Urinary bladder (tissue), 3 donors: ENCODE measurements at regions not wholly inside any gene's neighbourhood (a gene's known extent, or its start where the extent isn't known, plus 50 kb on each side); places are given as distances from the start of the nearest gene placed in this dataset.

Experiments used
- DNase-seq: peaks from one replicate; pipeline ENCODE4 v3.0.0-alpha.2; 2015; ENCODE audit errors: extremely low spot score
- H3K27ac ChIP-seq: one replicate; pipeline ENCODE4 v1.5.1; 2013; ENCODE audit warnings: low read depth, mild to moderate bottlenecking, moderate library complexity
- H3K36me3 ChIP-seq: one replicate; pipeline ENCODE4 v1.6.1; 2013; ENCODE audit warnings: mild to moderate bottlenecking, moderate library complexity; ENCODE audit not compliant: insufficient read depth
- H3K4me1 ChIP-seq: one replicate; pipeline ENCODE4 v1.6.1; 2013; ENCODE audit warnings: mild to moderate bottlenecking, moderate library complexity; ENCODE audit not compliant: insufficient read depth
- H3K4me3 ChIP-seq: one replicate; pipeline ENCODE4 v1.5.1; 2013; ENCODE audit warnings: low read depth, low read length
- WGBS: extraction: QIAGEN DNeasy Blood & Tissue Kit; methylation state at CpG from one replicate; pipeline ENCODE4 v1.1.7; 2013; 5-methylcytosine and 5-hydroxymethylcytosine counted together
- donor health status: healthy with polysubstance abuse.
- donor health status: healthy.

GRCh38 chr4:110675426-110675825 is 52.5 kb upstream of the PITX2 start:
- Histone ChIP-seq H3K4me3 (no peak overlapping the region), H3K36me3 (no peaks in the 10 kb centered on the region), H3K4me1 (no peaks in the 10 kb centered on the region), H3K27ac (no peak overlapping the region)
- no peak for DNase-seq

- DNase-seq, result no peak
- Histone ChIP-seq H3K36me3 (no peaks in the 10 kb centered on the region), H3K4me3 (no peak overlapping the region), H3K4me1 (no peaks in the 10 kb centered on the region), H3K27ac (no peak overlapping the region)
Observed at GRCh38 chr4:110676241-110676640, 53.4 kb upstream of the PITX2 start.

DNA sequence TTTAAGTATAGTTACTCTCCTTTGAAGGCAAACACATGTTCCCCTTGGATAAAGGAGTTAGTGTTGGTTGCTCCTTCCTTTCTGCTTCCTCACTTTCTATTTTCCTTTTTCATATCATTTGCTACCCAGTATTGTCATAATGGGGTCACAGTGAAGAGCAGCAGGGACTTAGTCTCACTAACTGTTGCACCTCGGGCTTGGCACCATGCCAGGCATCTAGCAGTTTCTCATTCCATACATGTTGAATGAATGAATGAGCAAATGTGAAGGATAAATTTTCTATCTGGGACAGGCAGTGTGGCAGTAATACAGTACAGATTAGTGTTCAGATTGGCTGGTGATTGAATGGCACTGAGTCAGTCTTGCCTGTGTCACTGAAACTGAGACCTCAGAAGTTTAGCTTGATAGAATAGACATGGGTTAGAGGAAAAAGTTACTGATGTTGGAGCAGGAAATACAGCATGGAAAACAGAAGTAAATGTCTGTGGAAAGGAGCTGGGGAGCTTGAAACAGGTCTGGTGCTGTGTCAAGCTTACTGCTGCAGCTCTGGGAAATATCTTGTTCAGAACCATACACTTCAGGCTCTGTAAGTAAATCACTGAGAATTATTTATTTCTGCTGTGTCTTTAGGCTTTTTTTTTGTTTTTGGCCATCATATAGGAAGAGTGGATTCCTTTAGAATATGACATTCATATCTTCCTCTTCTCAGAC is 55.8 kb upstream of the PITX2 start:
- H3K27ac ChIP-seq, result no peak overlapping the region
- H3K36me3 ChIP-seq, result no peaks in the 10 kb centered on the region
- H3K4me1 ChIP-seq, result no peaks in the 10 kb centered on the region
- H3K4me3 ChIP-seq, result no peak overlapping the region
- WGBS, result 19% methylated on average over 1 of the region's 1 CpG
- no peak for DNase-seq

GRCh38 chr4:110680265-110680664 is 57.4 kb upstream of the PITX2 start:
- H3K4me3 ChIP-seq, result no peak overlapping the region
- 78% methylated on average over 4 of the region's 4 CpGs for WGBS
- DNase-seq, result no peak

GRCh38 chr4:110681381-110681780 is 58.5 kb upstream of the PITX2 start:
- 91% methylated on average over 1 of the region's 1 CpG for WGBS
- no peaks in the 10 kb centered on the region for H3K4me1 ChIP-seq
- DNase-seq, result no peak
- H3K27ac ChIP-seq, result no peak overlapping the region
- no peak overlapping the region for H3K4me3 ChIP-seq
- no peaks in the 10 kb centered on the region for H3K36me3 ChIP-seq

More at GRCh38 chr4:110680265-110680664, 57.4 kb upstream of the PITX2 start:
- Histone ChIP-seq H3K4me1 (no peaks in the 10 kb centered on the region), H3K27ac (no peak overlapping the region), H3K36me3 (no peaks in the 10 kb centered on the region)

- peak; percentile 23 for DNase-seq
- Histone ChIP-seq H3K4me1 (no peaks in the 10 kb centered on the region), H3K36me3 (no peaks in the 10 kb centered on the region), H3K27ac (no peak overlapping the region), H3K4me3 (no peak overlapping the region)
- 61% methylated on average over 1 of the region's 1 CpG for WGBS
Observed at GRCh38 chr4:110682311-110682710, 59.4 kb upstream of the PITX2 start.

DNA sequence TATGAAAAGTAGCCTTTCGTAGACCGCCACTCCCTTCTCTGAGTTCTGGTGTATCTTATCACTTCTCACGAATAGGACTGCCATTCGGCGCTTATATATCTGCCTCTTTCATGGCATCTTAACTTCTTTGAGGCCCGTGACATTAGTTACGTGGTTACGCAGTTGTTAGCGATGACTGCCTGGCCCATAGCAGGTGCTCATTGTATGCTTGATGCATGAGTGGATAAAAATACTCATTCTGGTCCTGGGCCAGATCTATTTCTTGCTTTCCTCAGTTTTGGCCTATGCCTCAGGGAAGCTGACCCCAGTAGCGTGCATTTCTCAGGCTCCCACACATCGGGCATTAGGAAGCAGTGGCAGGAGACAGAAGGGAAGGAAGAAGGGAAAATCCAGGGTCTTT is 60.7 kb upstream of the PITX2 start:
- WGBS, result 94% methylated on average over 11 of the region's 11 CpGs

GRCh38 chr4:110702326-110702725 is 79.4 kb upstream of the PITX2 start:
- Histone ChIP-seq H3K36me3 (no peaks in the 10 kb centered on the region), H3K4me1 (no peaks in the 10 kb centered on the region), H3K4me3 (no peak overlapping the region), H3K27ac (no peak overlapping the region)
- 87% methylated on average over 6 of the region's 6 CpGs for WGBS
- no peak for DNase-seq

More for the DNA sequence above, 60.7 kb upstream of the PITX2 start:
- no peak for DNase-seq
- no peak overlapping the region for H3K27ac ChIP-seq
- H3K36me3 ChIP-seq, result no peaks in the 10 kb centered on the region
- H3K4me3 ChIP-seq, result no peak overlapping the region
- H3K4me1 ChIP-seq, result no peaks in the 10 kb centered on the region

DNA sequence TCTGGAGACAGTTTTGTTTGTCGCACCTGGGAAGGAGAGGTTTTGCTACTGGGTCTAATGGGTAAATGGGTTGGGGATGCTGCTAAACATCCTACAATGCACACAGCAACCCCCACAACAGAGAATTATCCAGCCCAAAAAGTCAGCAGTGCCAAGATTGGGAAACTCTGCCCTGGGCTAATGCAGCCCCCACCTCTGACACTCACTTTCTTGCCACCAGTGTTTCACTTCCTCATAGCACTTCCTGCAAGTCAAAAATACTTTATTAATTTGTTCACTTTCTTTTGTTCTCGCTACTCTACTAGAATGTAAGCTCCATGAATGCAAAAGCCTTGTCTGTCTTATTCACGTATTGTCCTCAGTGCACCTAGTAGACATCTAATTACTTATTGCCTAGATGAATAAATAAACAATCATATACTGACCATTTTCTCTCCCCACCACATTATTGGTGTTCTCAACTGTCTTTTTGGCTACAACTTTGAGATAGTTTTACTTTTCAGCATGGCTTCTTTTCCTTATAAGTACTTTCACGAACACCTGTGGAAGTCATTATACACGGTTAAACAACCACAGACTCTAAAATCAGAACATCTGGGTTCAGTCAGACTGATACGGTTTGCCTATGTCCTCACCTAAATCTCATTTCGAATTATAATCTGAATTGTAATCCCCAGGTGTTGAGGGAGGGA is 82.0 kb upstream of the PITX2 start:
- H3K4me1 ChIP-seq, result no peaks in the 10 kb centered on the region
- H3K36me3 ChIP-seq, result no peaks in the 10 kb centered on the region
- DNase-seq, result no peak
- WGBS, result 88% methylated on average over 7 of the region's 7 CpGs
- H3K4me3 ChIP-seq, result no peak overlapping the region
- H3K27ac ChIP-seq, result no peak overlapping the region

GRCh38 chr4:110705440-110705782 is 82.5 kb upstream of the PITX2 start:
- no peak overlapping the region for H3K4me3 ChIP-seq
- no peak overlapping the region for H3K27ac ChIP-seq
- H3K4me1 ChIP-seq, result no peaks in the 10 kb centered on the region
- DNase-seq, result no peak
- H3K36me3 ChIP-seq, result no peaks in the 10 kb centered on the region
- 90% methylated on average over 4 of the region's 4 CpGs for WGBS

DNA sequence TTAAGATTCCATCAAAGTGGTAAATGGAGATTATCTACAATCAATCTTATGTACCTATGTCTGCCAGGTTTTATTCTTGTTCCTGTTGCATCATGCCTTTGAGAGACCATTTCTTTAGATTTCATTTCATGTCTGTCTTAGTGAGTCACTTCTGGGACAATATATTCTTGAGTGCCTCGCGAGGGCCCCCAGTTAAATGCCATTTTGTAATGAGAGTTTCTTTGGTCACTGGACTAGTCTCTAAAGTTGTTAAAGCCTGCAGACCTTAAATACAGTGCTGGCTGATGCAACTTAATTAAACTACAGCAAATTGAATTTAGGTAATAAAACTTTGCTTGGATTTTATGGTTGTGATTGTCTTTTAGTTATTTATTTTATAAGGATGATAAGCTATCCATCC is 87.2 kb upstream of the PITX2 start:
- Histone ChIP-seq H3K27ac (no peak overlapping the region), H3K4me3 (no peak overlapping the region), H3K4me1 (no peaks in the 10 kb centered on the region), H3K36me3 (no peaks in the 10 kb centered on the region)
- WGBS, result 85% methylated on average over 2 of the region's 2 CpGs
- DNase-seq, result peak; percentile 28

GRCh38 chr4:110712486-110712885 is 89.6 kb upstream of the PITX2 start:
- 89% methylated on average over 3 of the region's 3 CpGs for WGBS

DNA sequence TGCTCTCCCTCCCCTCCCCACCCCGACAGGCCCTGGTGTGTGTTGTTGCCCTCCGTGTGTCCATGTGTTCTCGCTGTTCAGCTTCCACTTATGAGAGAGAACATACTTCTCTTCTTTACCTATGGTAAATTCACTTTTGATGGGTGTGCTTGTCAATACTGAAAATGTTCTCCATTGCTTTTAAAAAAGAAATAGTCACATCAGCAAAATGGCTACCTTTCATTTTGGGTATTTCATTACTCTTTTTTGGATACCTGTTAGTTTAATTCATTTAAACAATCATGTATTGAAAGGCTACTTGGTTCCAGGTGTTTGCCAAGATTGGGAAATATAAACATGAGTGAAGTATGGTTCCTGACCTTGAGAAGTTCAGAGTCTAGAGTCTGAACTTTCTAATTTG is 107.4 kb upstream of the PITX2 start:
- no peaks in the 10 kb centered on the region for H3K4me1 ChIP-seq
- no peak for DNase-seq
- H3K27ac ChIP-seq, result no peak overlapping the region
- H3K36me3 ChIP-seq, result no peaks in the 10 kb centered on the region
- no peak overlapping the region for H3K4me3 ChIP-seq
- 86% methylated on average over 3 of the region's 3 CpGs for WGBS

More at GRCh38 chr4:110712486-110712885, 89.6 kb upstream of the PITX2 start:
- no peaks in the 10 kb centered on the region for H3K4me1 ChIP-seq
- no peak for DNase-seq
- no peaks in the 10 kb centered on the region for H3K36me3 ChIP-seq
- no peak overlapping the region for H3K27ac ChIP-seq
- no peak overlapping the region for H3K4me3 ChIP-seq

GRCh38 chr4:110733901-110734300 is 111.0 kb upstream of the PITX2 start:
- H3K27ac ChIP-seq, result no peak overlapping the region
- no peak overlapping the region for H3K4me3 ChIP-seq
- no peaks in the 10 kb centered on the region for H3K4me1 ChIP-seq
- DNase-seq, result no peak
- 76% methylated on average over 4 of the region's 4 CpGs for WGBS
- no peaks in the 10 kb centered on the region for H3K36me3 ChIP-seq
